ENCODE measurements at regions not wholly inside any gene's neighbourhood (a gene's known extent, or its start where the extent isn't known, plus 50 kb on each side); places are given as distances from the start of the nearest gene placed in this dataset.

DNA sequence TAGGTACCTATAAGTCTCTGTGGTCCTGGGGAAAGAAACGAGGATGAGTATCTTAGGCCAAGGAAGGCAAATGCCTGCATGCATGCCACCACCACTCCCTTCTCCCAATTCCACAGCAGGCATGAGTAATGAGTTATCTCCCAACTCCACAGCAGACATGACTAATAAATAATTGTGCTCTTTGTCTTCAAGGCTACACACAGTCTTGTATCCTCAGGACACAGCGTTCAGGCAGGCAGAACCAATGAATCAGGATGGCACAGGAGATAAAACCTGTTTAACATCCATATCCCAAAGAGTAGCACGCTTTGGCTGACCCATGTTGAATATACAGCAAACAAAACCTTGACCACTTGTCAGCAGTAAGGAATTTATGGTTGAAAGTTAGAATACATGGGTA is 229.7 kb upstream of the NFE2L3 start:
- Mint-ChIP-seq H3K27me3 (no peaks in the 10 kb centered on the region), H3K4me3 (ENCODE audit: low read depth) (no peak overlapping the region), H3K36me3 (ENCODE audit: insufficient read depth) (no peaks in the 10 kb centered on the region), H3K27ac (no peak overlapping the region), H3K4me1 (ENCODE audit: low read depth) (no peaks in the 10 kb centered on the region), H3K9me3 (ENCODE audit: low read depth) (peaks cover 17% of the 10 kb centered on the region)
- TF ChIP-seq, protein P1, sequence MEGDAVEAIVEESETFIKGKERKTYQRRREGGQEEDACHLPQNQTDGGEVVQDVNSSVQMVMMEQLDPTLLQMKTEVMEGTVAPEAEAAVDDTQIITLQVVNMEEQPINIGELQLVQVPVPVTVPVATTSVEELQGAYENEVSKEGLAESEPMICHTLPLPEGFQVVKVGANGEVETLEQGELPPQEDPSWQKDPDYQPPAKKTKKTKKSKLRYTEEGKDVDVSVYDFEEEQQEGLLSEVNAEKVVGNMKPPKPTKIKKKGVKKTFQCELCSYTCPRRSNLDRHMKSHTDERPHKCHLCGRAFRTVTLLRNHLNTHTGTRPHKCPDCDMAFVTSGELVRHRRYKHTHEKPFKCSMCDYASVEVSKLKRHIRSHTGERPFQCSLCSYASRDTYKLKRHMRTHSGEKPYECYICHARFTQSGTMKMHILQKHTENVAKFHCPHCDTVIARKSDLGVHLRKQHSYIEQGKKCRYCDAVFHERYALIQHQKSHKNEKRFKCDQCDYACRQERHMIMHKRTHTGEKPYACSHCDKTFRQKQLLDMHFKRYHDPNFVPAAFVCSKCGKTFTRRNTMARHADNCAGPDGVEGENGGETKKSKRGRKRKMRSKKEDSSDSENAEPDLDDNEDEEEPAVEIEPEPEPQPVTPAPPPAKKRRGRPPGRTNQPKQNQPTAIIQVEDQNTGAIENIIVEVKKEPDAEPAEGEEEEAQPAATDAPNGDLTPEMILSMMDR (IDR thresholded peaks at IDR 0.05; ENCODE audit: unreplicated experiment) = no peak
- DNase-seq (ENCODE audit: low spot score, unreplicated experiment) = no peak

- Mint-ChIP-seq H3K4me3 (ENCODE audit: low read depth) (no peak overlapping the region), H3K4me1 (ENCODE audit: low read depth) (no peaks in the 10 kb centered on the region), H3K36me3 (ENCODE audit: insufficient read depth) (no peaks in the 10 kb centered on the region), H3K27ac (no peak overlapping the region), H3K27me3 (no peaks in the 10 kb centered on the region), H3K9me3 (ENCODE audit: low read depth) (peaks cover 10% of the 10 kb centered on the region)
- TF ChIP-seq, protein P1 (IDR thresholded peaks at IDR 0.05; ENCODE audit: unreplicated experiment) = no peak
- no peak for DNase-seq (ENCODE audit: low spot score, unreplicated experiment)
Measured at GRCh38 chr7:25923741-25924460, 228.1 kb upstream of the NFE2L3 start.

DNA sequence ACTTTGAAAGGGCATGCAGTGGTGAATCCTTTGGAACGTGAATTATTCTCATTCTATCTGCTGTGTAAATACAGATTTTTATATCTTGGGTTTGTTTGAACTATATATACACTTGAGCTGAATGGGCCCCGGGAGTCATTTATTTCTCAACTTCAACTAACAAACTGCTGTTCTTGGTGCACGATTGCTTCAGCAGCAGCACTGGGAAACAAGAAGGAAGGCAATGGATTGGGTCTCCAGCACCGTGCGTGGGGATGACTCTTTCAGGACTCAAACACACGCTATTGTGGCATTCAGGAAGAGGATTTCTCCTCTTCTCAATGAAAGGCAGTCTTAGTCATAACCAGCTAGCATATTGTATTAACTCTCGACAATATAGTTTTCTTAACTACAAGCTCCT is 226.0 kb upstream of the NFE2L3 start:
- no peak overlapping the region for H3K4me3 Mint-ChIP-seq (ENCODE audit: low read depth)
- no peaks in the 10 kb centered on the region for H3K27me3 Mint-ChIP-seq
- no peak for DNase-seq (ENCODE audit: low spot score, unreplicated experiment)
- H3K4me1 Mint-ChIP-seq (ENCODE audit: low read depth) = no peaks in the 10 kb centered on the region
- H3K36me3 Mint-ChIP-seq (ENCODE audit: insufficient read depth) = no peaks in the 10 kb centered on the region
- H3K9me3 Mint-ChIP-seq (ENCODE audit: low read depth) = peaks cover 6% of the 10 kb centered on the region
- TF ChIP-seq, protein P1 (IDR thresholded peaks at IDR 0.05; ENCODE audit: unreplicated experiment) = no peak
- no peak overlapping the region for H3K27ac Mint-ChIP-seq

DNA sequence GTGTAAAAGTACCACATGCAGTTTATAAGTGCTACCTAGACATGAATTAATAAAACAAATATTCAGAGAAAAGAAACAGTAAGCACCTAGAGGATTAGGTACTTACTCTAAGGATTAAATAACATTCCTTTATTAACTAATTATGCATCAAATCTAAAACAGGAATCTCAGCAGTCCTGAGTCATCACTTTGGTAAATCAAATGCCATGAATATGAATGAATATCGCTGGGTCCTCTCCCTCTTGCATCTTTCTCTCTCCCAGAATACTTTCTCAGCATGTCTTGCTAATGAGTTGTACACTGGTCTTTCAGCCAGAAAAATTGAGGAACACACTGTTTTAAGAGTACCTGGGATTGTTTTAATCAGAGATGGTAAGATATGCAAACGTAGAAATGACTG is 225.5 kb upstream of the NFE2L3 start:
- H3K4me3 Mint-ChIP-seq (ENCODE audit: low read depth) = no peak overlapping the region
- H3K27me3 Mint-ChIP-seq = no peaks in the 10 kb centered on the region
- no peak overlapping the region for H3K27ac Mint-ChIP-seq
- no peaks in the 10 kb centered on the region for H3K4me1 Mint-ChIP-seq (ENCODE audit: low read depth)
- no peak for DNase-seq (ENCODE audit: low spot score, unreplicated experiment)
- H3K9me3 Mint-ChIP-seq (ENCODE audit: low read depth) = peaks cover 6% of the 10 kb centered on the region
- TF ChIP-seq, protein P1 (IDR thresholded peaks at IDR 0.05; ENCODE audit: unreplicated experiment) = no peak
- H3K36me3 Mint-ChIP-seq (ENCODE audit: insufficient read depth) = no peaks in the 10 kb centered on the region

GRCh38 chr7:25926891-25927625 is 224.9 kb upstream of the NFE2L3 start:
- Mint-ChIP-seq H3K27ac (no peak overlapping the region), H3K36me3 (ENCODE audit: insufficient read depth) (no peaks in the 10 kb centered on the region), H3K9me3 (ENCODE audit: low read depth) (peaks cover 6% of the 10 kb centered on the region), H3K27me3 (no peaks in the 10 kb centered on the region), H3K4me3 (ENCODE audit: low read depth) (no peak overlapping the region), H3K4me1 (ENCODE audit: low read depth) (no peaks in the 10 kb centered on the region)
- TF ChIP-seq, protein P1 (IDR thresholded peaks at IDR 0.05; ENCODE audit: unreplicated experiment) = no peak
- DNase-seq (ENCODE audit: low spot score, unreplicated experiment) = no peak

Measured in progenitor cell of endocrine pancreas (in vitro differentiated cells).